HAP-1 (cell line): ENCODE measurements at regions not wholly inside any gene's neighbourhood (a gene's known extent, or its start where the extent isn't known, plus 50 kb on each side); places are given as distances from the start of the nearest gene placed in this dataset.
"Not testable (repeated sequence)": the region's sequence is repeated elsewhere in the genome, so short reads cannot be mapped to it uniquely, and the experiment has no call there.

Experiments
- DNase-seq, 2 experiments: peaks; one replicate each; pipeline ENCODE4 v3.0.0-alpha.2; 2016 to 2020; ENCODE audit warnings: low spot score in 2 of 2
- H3K27me3 ChIP-seq: fragments of 250-450 bp; sonication (Bioruptor Pico); 2 replicates; pipeline ENCODE4 v1.5.1; 2020; ENCODE audit warnings: low read depth, mild to moderate bottlenecking, moderate library complexity
- H3K36me3 ChIP-seq: fragments of 250-450 bp; sonication (Bioruptor Pico); replicated peaks from 2 replicates; pipeline ENCODE4 v1.5.1; 2020; ENCODE audit warnings: mild to moderate bottlenecking
- H3K4me1 ChIP-seq: fragments of 250-450 bp; sonication (Bioruptor Pico); 2 replicates; pipeline ENCODE4 v1.5.1; 2020; ENCODE audit warnings: mild to moderate bottlenecking
- H3K4me3 ChIP-seq: fragments of 250-450 bp; sonication (Bioruptor Pico); 2 replicates; pipeline ENCODE4 v1.5.1; 2020; ENCODE audit warnings: mild to moderate bottlenecking, moderate library complexity
- H3K9me3 ChIP-seq: fragments of 250-450 bp; sonication (Bioruptor Pico); 2 replicates; pipeline ENCODE4 v1.5.1; 2020; ENCODE audit warnings: mild to moderate bottlenecking, moderate library complexity
- in situ Hi-C: fragments of 300-500 bp; cut with MboI; formaldehyde crosslinking; loops from 3 replicates; pipeline ENCODE4 v1.14.3; 2020; ENCODE audit warnings: low sequenced_read_pairs, inconsistent platforms, mixed read lengths

GRCh38 chr4:79666875-79667274, 258.8 kb upstream of the GK2 start:
- DNase-seq = no peak
- Histone ChIP-seq H3K36me3 (no peaks in the 10 kb centered on the region), H3K27me3 (no peaks in the 10 kb centered on the region), H3K9me3 (no peaks in the 10 kb centered on the region), H3K4me3 (no peak overlapping the region), H3K4me1 (no peaks in the 10 kb centered on the region)
- in situ Hi-C loops = no loop called here

- no peaks in the 10 kb centered on the region for H3K27me3 ChIP-seq
- no peaks in the 10 kb centered on the region for H3K4me1 ChIP-seq
- H3K4me3 ChIP-seq = no peak overlapping the region
- in situ Hi-C loops = no loop called here
- DNase-seq = no peak
- no peaks in the 10 kb centered on the region for H3K36me3 ChIP-seq
- H3K9me3 ChIP-seq = no peaks in the 10 kb centered on the region
Measured at GRCh38 chr4:79666112-79666511, 258.1 kb upstream of the GK2 start.

GRCh38 chr4:79663865-79664264, 255.8 kb upstream of the GK2 start:
- Histone ChIP-seq H3K4me1 (no peaks in the 10 kb centered on the region), H3K9me3 (no peaks in the 10 kb centered on the region), H3K36me3 (no peaks in the 10 kb centered on the region), H3K4me3 (no peak overlapping the region), H3K27me3 (no peaks in the 10 kb centered on the region)
- DNase-seq = no peak
- in situ Hi-C loops = no loop called here

- no peak for DNase-seq
Measured at GRCh38 chr4:79663141-79663540, 255.1 kb upstream of the GK2 start.

GRCh38 chr4:79662651-79663050, 254.6 kb upstream of the GK2 start:
- DNase-seq = no peak
- no peaks in the 10 kb centered on the region for H3K4me1 ChIP-seq
- in situ Hi-C loops = no loop called here
- H3K4me3 ChIP-seq = no peak overlapping the region
- no peaks in the 10 kb centered on the region for H3K36me3 ChIP-seq
- H3K27me3 ChIP-seq = no peaks in the 10 kb centered on the region
- H3K9me3 ChIP-seq = no peaks in the 10 kb centered on the region

More at GRCh38 chr4:79663141-79663540, 255.1 kb upstream of the GK2 start:
- no peaks in the 10 kb centered on the region for H3K4me1 ChIP-seq
- H3K4me3 ChIP-seq = no peak overlapping the region
- in situ Hi-C loops = no loop called here
- H3K9me3 ChIP-seq = no peaks in the 10 kb centered on the region
- no peaks in the 10 kb centered on the region for H3K36me3 ChIP-seq
- H3K27me3 ChIP-seq = no peaks in the 10 kb centered on the region

- no peaks in the 10 kb centered on the region for H3K36me3 ChIP-seq
- H3K4me1 ChIP-seq = no peaks in the 10 kb centered on the region
- no peak for DNase-seq
- H3K27me3 ChIP-seq = no peaks in the 10 kb centered on the region
- H3K9me3 ChIP-seq = no peaks in the 10 kb centered on the region
- no peak overlapping the region for H3K4me3 ChIP-seq
- in situ Hi-C loops = no loop called here
Measured at GRCh38 chr4:79661196-79661595, 253.2 kb upstream of the GK2 start.

- in situ Hi-C loops, H3K36me3 ChIP-seq, H3K27me3 ChIP-seq, H3K4me3 ChIP-seq, H3K9me3 ChIP-seq, DNase-seq, H3K4me1 ChIP-seq: not testable (repeated sequence)
Measured at GRCh38 chr4:79659308-79659870, 251.4 kb upstream of the GK2 start.

- Histone ChIP-seq H3K4me3 (no peak overlapping the region), H3K27me3 (no peaks in the 10 kb centered on the region), H3K4me1 (no peaks in the 10 kb centered on the region), H3K9me3 (no peaks in the 10 kb centered on the region), H3K36me3 (no peaks in the 10 kb centered on the region)
- DNase-seq = no peak
- in situ Hi-C loops = no loop called here
Measured at GRCh38 chr4:79657379-79657778, 249.4 kb upstream of the GK2 start.

GRCh38 chr4:79653871-79654270, 245.8 kb upstream of the GK2 start:
- Histone ChIP-seq H3K9me3 (no peaks in the 10 kb centered on the region), H3K27me3 (no peaks in the 10 kb centered on the region), H3K4me1 (no peaks in the 10 kb centered on the region), H3K4me3 (no peak overlapping the region), H3K36me3 (no peaks in the 10 kb centered on the region)
- in situ Hi-C loops = no loop called here
- DNase-seq = no peak

GRCh38 chr4:79652738-79653137, 244.7 kb upstream of the GK2 start:
- no peak for DNase-seq
- Histone ChIP-seq H3K9me3 (no peaks in the 10 kb centered on the region), H3K27me3 (no peaks in the 10 kb centered on the region), H3K4me1 (no peaks in the 10 kb centered on the region), H3K36me3 (no peaks in the 10 kb centered on the region), H3K4me3 (no peak overlapping the region)
- in situ Hi-C loops = no loop called here

- in situ Hi-C loops = no loop called here
- H3K36me3 ChIP-seq = no peaks in the 10 kb centered on the region
- H3K9me3 ChIP-seq = no peaks in the 10 kb centered on the region
- H3K27me3 ChIP-seq = no peaks in the 10 kb centered on the region
- H3K4me1 ChIP-seq = no peaks in the 10 kb centered on the region
- no peak for DNase-seq
- no peak overlapping the region for H3K4me3 ChIP-seq
Measured at GRCh38 chr4:79652232-79652631, 244.2 kb upstream of the GK2 start.

- H3K36me3 ChIP-seq = no peaks in the 10 kb centered on the region
- H3K4me1 ChIP-seq = no peaks in the 10 kb centered on the region
- no peak for DNase-seq
- H3K27me3 ChIP-seq = no peaks in the 10 kb centered on the region
- H3K9me3 ChIP-seq = no peaks in the 10 kb centered on the region
- H3K4me3 ChIP-seq = no peak overlapping the region
- in situ Hi-C loops = no loop called here
Measured at GRCh38 chr4:79651456-79651855, 243.4 kb upstream of the GK2 start.

GRCh38 chr4:79650794-79651431, 242.9 kb upstream of the GK2 start:
- Histone ChIP-seq H3K4me3 (no peak overlapping the region), H3K36me3 (no peaks in the 10 kb centered on the region), H3K9me3 (no peaks in the 10 kb centered on the region), H3K4me1 (no peaks in the 10 kb centered on the region), H3K27me3 (no peaks in the 10 kb centered on the region)
- DNase-seq = no peak
- in situ Hi-C loops = no loop called here

GRCh38 chr4:79650217-79650616, 242.2 kb upstream of the GK2 start:
- no peak for DNase-seq
- H3K9me3 ChIP-seq = no peaks in the 10 kb centered on the region
- no peaks in the 10 kb centered on the region for H3K36me3 ChIP-seq
- no peaks in the 10 kb centered on the region for H3K27me3 ChIP-seq
- in situ Hi-C loops = no loop called here
- no peaks in the 10 kb centered on the region for H3K4me1 ChIP-seq
- no peak overlapping the region for H3K4me3 ChIP-seq

- in situ Hi-C loops = no loop called here
- H3K9me3 ChIP-seq = no peaks in the 10 kb centered on the region
- H3K27me3 ChIP-seq = no peaks in the 10 kb centered on the region
- H3K4me1 ChIP-seq = no peaks in the 10 kb centered on the region
- no peaks in the 10 kb centered on the region for H3K36me3 ChIP-seq
- H3K4me3 ChIP-seq = no peak overlapping the region
- DNase-seq = no peak
Measured at GRCh38 chr4:79645942-79646341, 237.9 kb upstream of the GK2 start.
